HG02759 (cell line): ENCODE measurements at regions not wholly inside any gene's neighbourhood (a gene's known extent, or its start where the extent isn't known, plus 50 kb on each side); places are given as distances from the start of the nearest gene placed in this dataset.

ENCODE experiments used
- ATAC-seq: cut with Tn5 transposase; IDR thresholded peaks from one replicate; pipeline ENCODE4 v1.9.1; 2021; ENCODE audit warnings: mild to moderate bottlenecking, moderate library complexity; ENCODE audit not compliant: unreplicated experiment

GRCh38 chr1:216926720-216927510 is 203.7 kb upstream of the ESRRG start:
- ATAC-seq, result no peak

- ATAC-seq, result no peak
These were observed 202.9 kb upstream of the ESRRG start for GRCh38 chr1:216925962-216926625.

GRCh38 chr1:216924732-216925131 is 201.5 kb upstream of the ESRRG start:
- no peak for ATAC-seq

DNA sequence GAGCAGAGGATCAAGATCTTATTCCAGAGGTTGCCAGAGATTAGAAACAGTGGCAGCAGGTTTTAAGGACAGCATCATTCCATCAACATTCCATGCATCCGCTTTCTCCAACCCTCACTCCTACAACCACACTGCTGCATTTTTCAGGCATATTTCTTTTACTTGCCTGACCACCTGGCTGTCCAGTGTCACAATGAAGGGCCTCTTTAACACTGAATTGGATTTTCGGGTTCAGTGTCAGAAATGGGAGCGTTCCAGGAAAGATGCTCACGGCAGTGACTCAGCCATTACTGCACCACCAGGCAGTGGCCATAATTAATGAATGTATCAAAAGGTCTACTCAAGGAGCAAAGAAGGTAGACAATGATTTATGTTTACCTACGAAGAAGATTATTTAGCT is 200.4 kb upstream of the ESRRG start:
- no peak for ATAC-seq

GRCh38 chr1:216922406-216922805 is 199.2 kb upstream of the ESRRG start:
- no peak for ATAC-seq

DNA sequence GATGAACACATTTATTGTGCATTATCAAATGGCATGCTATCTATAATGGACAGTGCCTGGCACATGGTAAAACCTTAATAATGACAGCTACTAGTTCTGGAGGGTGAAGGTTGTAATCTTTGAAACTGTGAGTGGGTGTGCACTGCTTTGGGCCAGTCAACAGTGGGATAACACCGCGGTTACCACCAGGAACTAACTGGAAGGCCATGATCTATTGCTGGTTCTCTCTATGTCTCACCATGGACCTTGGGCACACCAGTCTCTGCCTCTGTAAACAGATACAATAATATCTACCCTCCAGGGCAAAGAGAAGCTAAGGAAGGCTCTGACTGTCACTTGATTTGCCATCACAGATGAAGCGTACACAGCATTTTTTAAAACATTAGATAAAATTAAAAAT is 198.6 kb upstream of the ESRRG start:
- ATAC-seq, result no peak

DNA sequence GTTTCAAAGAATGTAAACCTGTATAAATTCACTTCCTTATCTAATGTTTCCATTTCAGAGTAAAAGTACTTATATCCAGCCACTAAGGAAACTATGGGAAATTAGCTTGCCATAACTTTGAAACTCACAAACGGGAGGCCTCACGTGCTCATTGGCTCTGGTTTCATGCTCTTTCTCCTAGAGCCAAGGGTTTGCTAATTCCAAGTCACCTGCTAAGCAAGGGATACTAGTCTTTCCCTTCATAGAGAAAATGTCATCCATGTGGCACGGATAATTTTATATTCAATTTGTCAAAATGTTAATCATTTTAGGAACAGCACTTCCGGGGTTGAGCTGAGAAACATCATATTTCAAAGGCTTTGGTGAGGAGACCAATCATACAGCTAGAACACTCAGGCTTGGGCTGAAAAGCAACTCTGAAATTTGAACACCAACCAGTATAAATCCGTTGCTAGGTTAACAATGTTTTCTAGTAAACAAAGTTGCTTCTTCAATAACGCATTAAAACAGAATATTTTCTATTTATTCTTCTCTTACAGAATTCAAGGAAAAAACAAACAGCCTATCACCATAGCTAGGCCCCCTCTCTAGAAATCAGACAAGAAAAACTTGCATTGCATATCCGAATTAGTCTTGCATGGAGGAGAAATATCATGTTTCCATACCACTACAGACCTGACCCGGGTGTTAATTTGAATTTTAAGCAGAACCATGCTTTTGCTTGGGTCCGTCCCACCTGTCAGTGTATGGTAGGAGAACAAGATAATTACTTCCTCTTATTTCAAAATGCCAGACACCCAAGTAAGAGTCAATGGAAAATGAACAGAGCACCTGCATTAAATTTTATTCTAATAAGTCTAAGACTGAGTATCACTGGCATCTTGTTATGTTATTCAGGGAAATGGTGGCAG is 196.1 kb upstream of the ESRRG start:
- no peak for ATAC-seq

- no peak for ATAC-seq
These were observed 193.7 kb upstream of the ESRRG start for GRCh38 chr1:216916890-216917438.

GRCh38 chr1:216914974-216915373 is 191.7 kb upstream of the ESRRG start:
- no peak for ATAC-seq

- ATAC-seq, result no peak
These were observed 190.7 kb upstream of the ESRRG start for GRCh38 chr1:216913976-216914375.

DNA sequence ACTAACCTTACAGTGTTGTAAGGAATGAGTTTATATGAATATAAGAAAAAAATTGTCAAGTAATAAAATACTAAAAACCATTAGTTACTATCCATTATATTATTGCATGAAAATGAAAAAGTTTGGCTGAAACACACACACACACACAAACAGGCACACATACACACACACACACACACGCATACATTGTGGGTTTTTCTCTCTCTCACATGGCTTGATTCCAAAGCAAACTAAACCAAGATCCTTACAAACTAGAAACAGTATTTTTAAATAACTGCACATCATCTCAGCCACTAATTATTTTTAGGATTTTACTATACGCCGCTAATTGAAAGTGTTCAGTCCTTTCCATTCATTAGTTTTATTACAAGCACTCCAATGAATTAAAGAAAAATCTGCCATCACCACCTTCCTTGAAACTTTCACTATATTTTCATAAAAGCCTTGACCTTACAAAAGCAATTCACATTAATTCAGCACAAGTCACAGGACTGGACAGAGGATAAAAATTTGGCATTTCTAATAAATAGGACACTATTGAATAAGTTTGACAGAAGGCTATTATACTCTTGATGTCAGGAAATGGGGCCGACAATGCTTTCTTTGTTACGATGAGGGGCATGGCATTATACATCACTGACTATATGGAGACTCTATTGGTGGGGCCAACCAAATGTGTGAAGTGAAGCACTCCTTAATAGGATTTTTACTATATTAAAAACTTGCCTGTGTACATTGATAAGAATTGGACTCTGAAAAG is 187.0 kb upstream of the ESRRG start:
- no peak for ATAC-seq

DNA sequence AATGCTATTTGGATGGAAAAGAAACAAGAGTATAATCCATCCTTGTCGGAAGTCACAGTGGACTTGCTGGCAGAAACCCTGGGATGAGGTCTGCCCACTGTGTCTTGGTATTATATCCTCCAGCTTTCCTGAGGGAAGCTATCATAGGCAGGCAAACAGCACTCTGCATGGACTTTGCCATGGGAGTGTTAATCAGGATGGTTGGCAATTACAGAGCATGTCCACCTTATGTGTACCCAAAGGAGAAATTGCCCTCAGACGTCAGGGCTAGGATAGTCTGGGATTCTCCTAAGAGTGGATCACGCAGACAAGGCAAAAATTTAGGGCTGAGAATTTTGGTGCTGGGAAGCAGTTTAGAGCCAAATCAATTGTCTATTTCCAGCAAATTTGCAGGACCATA is 184.9 kb upstream of the ESRRG start:
- no peak for ATAC-seq

DNA sequence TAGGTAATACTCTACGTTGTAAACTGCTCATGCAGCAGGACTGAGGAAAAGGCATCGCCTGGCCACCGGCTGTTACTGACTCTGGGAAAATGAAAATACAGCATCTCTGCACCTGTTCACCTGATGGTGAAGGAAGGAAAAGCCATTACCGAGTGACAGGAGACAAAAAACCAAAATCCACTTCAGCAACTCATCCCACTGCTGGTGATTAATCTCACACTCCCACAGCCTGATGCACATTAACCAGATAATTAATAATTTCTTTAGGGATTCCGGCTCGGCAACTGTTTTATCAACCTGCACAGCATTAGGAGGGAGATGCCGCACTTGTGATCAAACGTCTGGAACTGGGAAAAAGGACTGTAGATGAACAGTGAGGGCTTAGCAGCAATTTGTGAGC is 183.9 kb upstream of the ESRRG start:
- no peak for ATAC-seq

DNA sequence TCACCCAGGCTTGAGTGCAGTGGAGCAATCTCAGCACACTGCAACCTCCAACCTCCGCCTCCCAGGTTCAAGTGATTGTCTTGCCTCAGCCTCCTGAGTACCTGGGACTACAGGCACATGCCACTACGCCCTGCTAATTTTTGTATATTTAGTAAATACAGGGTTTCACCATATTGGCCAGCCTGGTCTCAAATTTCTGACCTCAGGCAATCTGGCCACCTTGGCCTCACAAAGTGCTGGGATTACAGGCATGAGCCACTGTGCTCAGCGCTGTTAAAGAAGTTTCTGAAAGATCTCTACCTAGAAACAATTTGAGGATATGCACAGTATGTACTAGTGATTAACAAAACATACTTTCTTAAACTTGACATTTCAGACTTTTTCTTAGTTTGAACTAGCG is 182.6 kb upstream of the ESRRG start:
- ATAC-seq, result no peak

DNA sequence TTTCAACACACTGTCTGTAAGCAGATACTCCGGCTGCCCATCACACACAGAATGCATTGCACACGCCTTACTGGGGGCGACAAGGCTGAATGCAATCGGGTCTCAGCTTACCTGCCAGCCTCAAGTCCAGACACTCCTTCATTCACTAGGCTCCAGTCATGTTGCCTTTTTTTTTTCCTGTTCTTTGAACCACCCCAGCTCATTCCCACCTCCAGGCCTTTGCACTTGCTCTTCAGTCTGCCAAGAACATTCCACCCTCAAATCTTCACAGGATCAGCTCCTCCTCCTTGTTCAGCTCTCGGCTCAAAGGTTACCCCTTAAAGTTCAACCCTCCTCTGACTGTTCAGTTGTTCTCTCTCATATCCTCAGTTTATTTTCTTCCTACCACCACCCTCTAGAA is 181.9 kb upstream of the ESRRG start:
- ATAC-seq, result no peak

GRCh38 chr1:216904471-216904870 is 181.2 kb upstream of the ESRRG start:
- ATAC-seq, result no peak

GRCh38 chr1:216903382-216903740 is 180.1 kb upstream of the ESRRG start:
- ATAC-seq, result no peak

DNA sequence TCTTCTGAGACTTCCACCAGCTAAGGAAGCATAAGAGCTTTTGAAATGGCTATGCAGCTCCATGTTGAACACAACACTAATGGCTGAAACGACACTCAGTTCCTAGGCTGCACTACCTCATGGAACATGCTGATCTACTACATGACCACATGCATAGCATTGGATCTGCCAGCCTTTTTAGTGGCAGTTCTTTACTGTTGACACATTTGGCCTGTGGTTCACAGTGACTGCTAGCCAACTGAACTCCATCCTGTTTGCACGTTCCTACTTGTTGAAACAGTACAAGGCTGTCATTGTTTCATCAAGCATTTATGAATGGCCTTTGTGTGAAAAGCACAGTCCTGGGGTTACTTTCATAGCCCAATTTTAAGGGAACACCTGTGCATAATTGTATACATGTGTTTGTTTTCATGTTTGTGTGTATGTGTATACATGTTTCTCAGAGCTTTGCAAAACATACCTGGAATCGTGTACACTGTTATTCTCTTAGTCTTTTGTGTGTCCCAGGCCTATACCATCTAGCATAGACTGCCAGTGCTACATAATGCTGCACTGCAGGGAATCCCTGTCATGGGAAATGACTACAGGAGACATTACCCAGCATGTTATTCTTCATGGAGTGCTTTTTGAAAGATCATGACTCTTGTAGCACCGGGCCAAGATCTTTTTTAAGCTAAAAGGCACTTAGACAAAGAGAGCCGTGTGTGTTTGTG is 179.6 kb upstream of the ESRRG start:
- ATAC-seq, result no peak

DNA sequence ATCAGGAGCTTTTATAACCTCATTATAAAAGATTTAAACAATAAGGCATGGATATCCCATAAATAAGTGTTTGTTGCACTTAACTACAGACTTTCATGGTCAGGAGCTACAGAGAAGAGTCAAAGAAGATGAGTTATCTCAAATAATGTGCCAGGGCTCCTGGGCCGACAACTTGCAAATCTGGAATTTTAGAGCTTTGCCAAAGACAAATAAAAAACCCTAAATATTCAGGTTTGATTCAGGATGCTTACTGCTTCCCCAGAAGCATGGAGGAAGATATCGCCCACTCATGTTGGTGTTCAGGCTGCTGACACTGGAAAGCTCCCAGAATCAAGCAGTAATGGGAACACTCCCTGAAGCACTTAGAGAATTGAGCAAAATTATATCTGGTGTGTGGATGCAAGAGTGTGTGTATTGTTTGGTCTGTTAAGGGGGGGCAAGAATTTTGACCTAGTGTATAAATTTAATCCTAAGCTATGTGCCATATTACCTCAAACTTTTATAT is 176.9 kb upstream of the ESRRG start:
- no peak for ATAC-seq

GRCh38 chr1:216898801-216899200 is 175.6 kb upstream of the ESRRG start:
- ATAC-seq, result no peak
